Right lobe of liver (tissue), 4 donors: ENCODE measurements at regions not wholly inside any gene's neighbourhood (a gene's known extent, or its start where the extent isn't known, plus 50 kb on each side); places are given as distances from the start of the nearest gene placed in this dataset.
"Not testable (repeated sequence)": the region's sequence is repeated elsewhere in the genome, so short reads cannot be mapped to it uniquely, and the experiment has no call there.

Experiments
- CTCF ChIP-seq, 4 donors: fragments of 200-600 bp in 3 of 4; fragments of 450-650 bp in 1 of 4; IDR thresholded peaks; one replicate each; pipeline versions ENCODE4 v1.5.1 to v1.8.0; 2016 to 2022; ENCODE audit warnings: antibody characterized with exemption in 4 of 4, mild to moderate bottlenecking in 2 of 4
- POLR2A ChIP-seq: fragments of 450-650 bp; IDR thresholded peaks from one replicate; pipeline ENCODE4 v1.6.1; 2017; ENCODE audit warnings: antibody characterized with exemption, mild to moderate bottlenecking
- donor health status: DM: no; HTN: no; CAD: no.
- donor health status: DM: no; HTN: no; CAD: no.
- donor health status: DM: no; HTN: yes; CAD: no.

DNA sequence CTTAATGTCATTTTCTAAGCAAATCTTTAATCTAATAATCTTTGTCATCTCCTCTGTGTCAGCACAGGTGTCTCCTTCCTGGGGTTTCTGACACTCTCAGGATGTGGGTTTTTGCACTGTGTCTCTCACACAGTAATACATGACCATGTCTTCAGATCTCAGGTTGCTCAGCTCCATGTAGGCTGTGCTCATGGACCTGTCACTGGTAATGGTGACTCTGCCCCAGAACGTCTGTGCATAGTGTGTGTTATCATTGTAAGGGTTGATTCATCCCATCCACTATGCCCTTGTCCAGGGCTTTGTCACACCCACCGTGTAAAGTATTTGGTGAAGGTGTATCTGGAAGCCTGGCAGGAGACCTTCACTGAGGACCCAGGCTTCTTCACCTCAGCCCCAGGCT is 506.1 kb downstream of the TP53TG3F start:
- TF ChIP-seq POLR2A; CTCF (IDR thresholded peaks at IDR 0.05): not testable (repeated sequence)
